NCI-H1048 (cell line): ENCODE measurements at regions not wholly inside any gene's neighbourhood (a gene's known extent, or its start where the extent isn't known, plus 50 kb on each side); places are given as distances from the start of the nearest gene placed in this dataset.

Source experiments
- DNase-seq: peaks from one replicate; lab custom pipeline; 2025; lab: John Stamatoyannopoulos, UW

DNA sequence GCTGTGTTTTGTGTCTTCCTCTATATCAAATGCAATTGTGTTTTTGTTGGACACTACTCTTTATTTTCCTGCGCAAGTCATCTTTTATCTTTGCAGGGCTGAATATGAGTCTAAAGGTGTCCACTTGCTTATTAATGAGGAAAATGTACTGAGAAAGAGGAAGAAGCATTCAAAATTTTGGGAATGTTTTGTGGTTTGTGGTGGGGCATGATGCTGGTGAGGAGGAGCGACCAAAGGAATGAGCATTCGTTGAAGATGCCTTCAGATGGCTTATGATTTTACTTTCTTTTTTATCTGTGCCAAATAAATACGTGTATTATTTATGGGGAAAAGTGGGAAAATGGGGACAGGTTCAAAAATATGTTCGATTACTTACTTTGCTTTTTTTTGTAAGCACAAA, 63.9 kb upstream of the SMIM21 start:
- DNase-seq: no peak

- no peak for DNase-seq
Observed at GRCh38 chr18:75489493-75490190, 62.1 kb upstream of the SMIM21 start.

- no peak for DNase-seq
Observed at GRCh38 chr18:75483662-75484061, 56.2 kb upstream of the SMIM21 start.

DNA sequence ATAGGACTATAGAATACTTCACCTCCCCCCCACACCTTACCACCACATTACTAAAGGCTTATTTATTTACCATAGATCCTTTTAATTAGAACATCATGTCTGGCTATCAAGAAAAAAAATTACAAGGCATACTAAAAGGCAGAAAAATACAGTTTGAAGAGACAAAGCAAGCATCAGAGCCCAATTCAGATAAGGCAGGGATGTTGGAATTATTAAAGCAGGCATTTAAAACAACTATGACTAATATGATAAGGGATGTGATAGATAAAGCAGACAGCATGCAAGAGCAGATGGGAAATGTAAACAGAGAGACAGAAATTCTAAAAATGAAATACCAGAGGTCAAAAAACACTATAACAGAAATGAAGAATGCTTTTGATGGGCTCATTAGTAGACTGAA, 55.4 kb upstream of the SMIM21 start:
- no peak for DNase-seq

GRCh38 chr18:75480487-75480886, 53.0 kb upstream of the SMIM21 start:
- DNase-seq: no peak

- DNase-seq: no peak
Observed at GRCh38 chr18:75478996-75479880, 51.7 kb upstream of the SMIM21 start.

DNA sequence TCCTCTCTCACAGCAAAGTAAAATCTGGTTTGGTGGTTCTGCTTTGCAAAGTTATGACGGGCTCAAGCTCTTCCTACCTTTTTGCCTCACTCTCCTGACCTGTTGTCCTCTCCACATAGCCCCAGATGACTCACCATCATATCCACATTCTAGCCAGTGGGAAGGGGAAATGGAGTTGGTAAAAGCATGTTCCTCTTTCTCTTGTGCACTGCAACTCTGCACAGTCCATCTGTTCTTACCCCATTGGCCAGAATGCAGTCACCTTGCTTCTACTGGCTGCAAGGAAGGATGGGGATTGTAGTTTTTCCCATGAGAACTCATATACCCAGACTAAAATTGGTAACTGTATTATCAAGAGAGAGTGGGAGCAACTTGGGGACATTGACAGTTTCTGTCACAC, 50.4 kb upstream of the SMIM21 start:
- DNase-seq: no peak
